ENCODE measurements at regions not wholly inside any gene's neighbourhood (a gene's known extent, or its start where the extent isn't known, plus 50 kb on each side); places are given as distances from the start of the nearest gene placed in this dataset.

DNA sequence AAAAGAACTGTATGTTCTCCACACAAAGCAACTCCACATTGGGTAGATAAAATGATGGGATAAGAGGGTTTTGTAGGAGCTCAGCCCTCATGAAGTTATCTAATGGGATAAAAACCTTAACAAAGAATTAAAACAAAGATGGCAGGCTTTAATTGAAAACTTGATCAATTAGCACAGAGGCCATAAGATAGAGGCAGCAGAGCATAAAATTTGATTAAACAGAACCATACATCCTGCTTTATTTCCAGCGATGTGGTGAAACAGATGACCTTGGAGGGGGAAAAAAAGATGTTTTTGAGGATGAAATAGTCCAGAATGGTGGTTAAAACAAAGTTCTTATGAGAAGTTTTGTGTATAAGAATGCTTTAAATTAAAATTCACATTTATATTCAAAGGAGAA, 130.9 kb upstream of the ALCAM start:
- Histone ChIP-seq H3K4me1 (ENCODE audit: control insufficient read depth in 2 of 3, insufficient read depth in 2 of 3, low read depth in 1 of 3, low read length in 3 of 3) (no peaks in the 10 kb centered on the region), H3K36me3 (ENCODE audit: control insufficient read depth in 2 of 3, insufficient read depth in 3 of 3, low read length in 3 of 3) (no peaks in the 10 kb centered on the region), H3K9ac (ENCODE audit: low read length in 3 of 3) (no peak overlapping the region), H3K27ac (ENCODE audit: low read depth in 2 of 2, low read length in 2 of 2) (no peak overlapping the region), H3K27me3 (ENCODE audit: control insufficient read depth, insufficient read depth, low read length) (no peaks in the 10 kb centered on the region), H3K9me3 (ENCODE audit: control insufficient read depth in 2 of 3, insufficient read depth in 1 of 3, low read length in 3 of 3) (no peaks in the 10 kb centered on the region), H3K4me3 (ENCODE audit: low read length in 3 of 3) (no peak overlapping the region)
- DNase-seq (no peak), FAIRE-seq (no peak)
- TF ChIP-seq, protein P1, sequence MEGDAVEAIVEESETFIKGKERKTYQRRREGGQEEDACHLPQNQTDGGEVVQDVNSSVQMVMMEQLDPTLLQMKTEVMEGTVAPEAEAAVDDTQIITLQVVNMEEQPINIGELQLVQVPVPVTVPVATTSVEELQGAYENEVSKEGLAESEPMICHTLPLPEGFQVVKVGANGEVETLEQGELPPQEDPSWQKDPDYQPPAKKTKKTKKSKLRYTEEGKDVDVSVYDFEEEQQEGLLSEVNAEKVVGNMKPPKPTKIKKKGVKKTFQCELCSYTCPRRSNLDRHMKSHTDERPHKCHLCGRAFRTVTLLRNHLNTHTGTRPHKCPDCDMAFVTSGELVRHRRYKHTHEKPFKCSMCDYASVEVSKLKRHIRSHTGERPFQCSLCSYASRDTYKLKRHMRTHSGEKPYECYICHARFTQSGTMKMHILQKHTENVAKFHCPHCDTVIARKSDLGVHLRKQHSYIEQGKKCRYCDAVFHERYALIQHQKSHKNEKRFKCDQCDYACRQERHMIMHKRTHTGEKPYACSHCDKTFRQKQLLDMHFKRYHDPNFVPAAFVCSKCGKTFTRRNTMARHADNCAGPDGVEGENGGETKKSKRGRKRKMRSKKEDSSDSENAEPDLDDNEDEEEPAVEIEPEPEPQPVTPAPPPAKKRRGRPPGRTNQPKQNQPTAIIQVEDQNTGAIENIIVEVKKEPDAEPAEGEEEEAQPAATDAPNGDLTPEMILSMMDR (IDR thresholded peaks at IDR 0.05; ENCODE audit: borderline replicate concordance, extremely low read depth, insufficient read depth), result no peak
- intact Hi-C loops (cut with DNase I), result no loop called here

DNA sequence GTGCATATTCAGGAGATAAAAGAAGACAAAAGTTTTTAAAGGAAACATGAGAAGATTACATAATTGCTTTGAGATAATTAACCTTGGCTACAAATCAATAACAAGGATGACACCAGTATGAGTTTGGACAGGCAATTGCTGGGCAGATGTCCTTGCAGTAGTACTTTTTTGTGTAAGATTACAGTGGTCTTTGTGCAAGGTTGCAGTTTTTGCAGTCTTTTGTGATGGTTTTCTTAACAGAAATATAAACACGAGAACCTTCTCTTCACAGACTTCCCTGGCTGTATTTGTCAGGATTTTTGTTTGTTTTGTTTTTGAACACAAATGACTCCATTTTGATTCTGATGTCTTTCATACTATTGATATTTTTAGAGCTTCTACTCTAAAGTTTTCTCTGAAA, 128.3 kb upstream of the ALCAM start:
- intact Hi-C loops (cut with DNase I), result no loop called here
- no peaks in the 10 kb centered on the region for H3K27me3 ChIP-seq (ENCODE audit: control insufficient read depth, insufficient read depth, low read length)
- no peaks in the 10 kb centered on the region for H3K36me3 ChIP-seq (ENCODE audit: control insufficient read depth in 2 of 3, insufficient read depth in 3 of 3, low read length in 3 of 3)
- no peaks in the 10 kb centered on the region for H3K4me1 ChIP-seq (ENCODE audit: control insufficient read depth in 2 of 3, insufficient read depth in 2 of 3, low read depth in 1 of 3, low read length in 3 of 3)
- TF ChIP-seq, protein P1 (IDR thresholded peaks at IDR 0.05; ENCODE audit: borderline replicate concordance, extremely low read depth, insufficient read depth), result no peak
- no peaks in the 10 kb centered on the region for H3K9me3 ChIP-seq (ENCODE audit: control insufficient read depth in 2 of 3, insufficient read depth in 1 of 3, low read length in 3 of 3)
- no peak overlapping the region for H3K27ac ChIP-seq (ENCODE audit: low read depth in 2 of 2, low read length in 2 of 2)
- no peak overlapping the region for H3K4me3 ChIP-seq (ENCODE audit: low read length in 3 of 3)
- no peak overlapping the region for H3K9ac ChIP-seq (ENCODE audit: low read length in 3 of 3)
- DNase-seq (no peak), FAIRE-seq (no peak)

DNA sequence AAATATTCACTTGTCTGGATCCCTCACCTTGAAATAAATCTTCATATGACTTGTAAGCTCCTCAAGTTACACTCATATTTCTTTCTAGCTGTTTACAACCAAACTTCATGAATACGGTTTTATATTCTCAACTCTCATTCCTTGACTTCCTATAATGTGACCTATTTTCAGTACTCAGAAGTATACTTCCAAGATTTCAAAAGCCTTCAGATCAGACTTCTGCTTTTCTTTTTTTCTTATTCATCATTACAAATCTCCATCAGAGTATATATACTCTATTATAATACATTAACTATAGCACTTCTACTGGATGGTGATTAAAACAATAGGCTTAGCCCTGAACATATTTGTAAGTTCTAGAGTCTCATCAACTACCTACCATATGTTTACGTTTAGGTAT, 123.6 kb upstream of the ALCAM start:
- Histone ChIP-seq H3K27ac (ENCODE audit: low read depth in 2 of 2, low read length in 2 of 2) (no peak overlapping the region), H3K9ac (ENCODE audit: low read length in 3 of 3) (no peak overlapping the region), H3K36me3 (ENCODE audit: control insufficient read depth in 2 of 3, insufficient read depth in 3 of 3, low read length in 3 of 3) (no peaks in the 10 kb centered on the region), H3K27me3 (ENCODE audit: control insufficient read depth, insufficient read depth, low read length) (no peaks in the 10 kb centered on the region), H3K4me3 (ENCODE audit: low read length in 3 of 3) (no peak overlapping the region), H3K4me1 (ENCODE audit: control insufficient read depth in 2 of 3, insufficient read depth in 2 of 3, low read depth in 1 of 3, low read length in 3 of 3) (no peaks in the 10 kb centered on the region), H3K9me3 (ENCODE audit: control insufficient read depth in 2 of 3, insufficient read depth in 1 of 3, low read length in 3 of 3) (no peaks in the 10 kb centered on the region)
- DNase-seq, result no peak
- intact Hi-C loops (cut with DNase I), result no loop called here
- TF ChIP-seq, protein P1 (IDR thresholded peaks at IDR 0.05; ENCODE audit: borderline replicate concordance, extremely low read depth, insufficient read depth), result no peak
- no peak for FAIRE-seq

DNA sequence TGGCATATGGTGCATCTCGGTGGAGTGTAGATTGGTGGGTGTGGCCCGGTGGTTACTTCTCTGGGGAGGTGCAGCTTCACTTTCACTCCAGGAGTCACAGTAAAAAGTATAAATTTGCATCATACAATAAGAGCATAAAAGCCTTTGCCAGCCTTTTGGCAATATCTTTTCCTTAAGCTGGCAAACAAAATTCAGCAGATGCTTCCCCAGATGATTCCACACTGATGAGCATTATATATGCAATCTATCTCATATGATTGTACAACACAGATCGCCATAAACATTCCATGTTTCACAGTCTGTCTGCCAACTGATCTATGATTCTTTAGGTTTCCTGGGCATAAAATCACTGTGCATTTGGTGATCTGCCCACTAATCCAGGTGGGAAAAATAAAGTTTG, 120.2 kb upstream of the ALCAM start:
- FAIRE-seq (no peak), DNase-seq (no peak)
- Histone ChIP-seq H3K4me1 (ENCODE audit: control insufficient read depth in 2 of 3, insufficient read depth in 2 of 3, low read depth in 1 of 3, low read length in 3 of 3) (no peaks in the 10 kb centered on the region), H3K9me3 (ENCODE audit: control insufficient read depth in 2 of 3, insufficient read depth in 1 of 3, low read length in 3 of 3) (peaks cover 0 to 3% (median 0%) of the 10 kb centered on the region in 3 donors), H3K36me3 (ENCODE audit: control insufficient read depth in 2 of 3, insufficient read depth in 3 of 3, low read length in 3 of 3) (no peaks in the 10 kb centered on the region), H3K4me3 (ENCODE audit: low read length in 3 of 3) (no peak overlapping the region), H3K9ac (ENCODE audit: low read length in 3 of 3) (no peak overlapping the region), H3K27ac (ENCODE audit: low read depth in 2 of 2, low read length in 2 of 2) (no peak overlapping the region), H3K27me3 (ENCODE audit: control insufficient read depth, insufficient read depth, low read length) (no peaks in the 10 kb centered on the region)
- TF ChIP-seq, protein P1 (IDR thresholded peaks at IDR 0.05; ENCODE audit: borderline replicate concordance, extremely low read depth, insufficient read depth), result no peak
- intact Hi-C loops (cut with DNase I), result no loop called here
